GM23338 (cell line): ENCODE measurements at regions not wholly inside any gene's neighbourhood (a gene's known extent, or its start where the extent isn't known, plus 50 kb on each side); places are given as distances from the start of the nearest gene placed in this dataset.
A peak's percentile ranks its signal among the peaks of the same experiment; 100 is the strongest.

Experiments
- ATAC-seq: fragments of 200-7000 bp; cut with Tn5 transposase; 3 replicates; pipeline ENCODE4 v1.9.1; 2020
- DNase-seq: peaks from one replicate; pipeline ENCODE4 v3.0.0-alpha.2; 2015; ENCODE audit warnings: low spot score
- H2AFZ ChIP-seq: fragments of 200-600 bp; sonication (generic); 2 replicates; pipeline ENCODE4 v1.8.0; 2016; ENCODE audit warnings: antibody characterized with exemption, mild to moderate bottlenecking, moderate library complexity
- H3F3A ChIP-seq: fragments of 200-600 bp; sonication (generic); replicated peaks from 2 replicates; pipeline ENCODE4 v1.8.0; 2017; ENCODE audit warnings: antibody characterized with exemption, mixed run types, low read depth
- H3K27ac ChIP-seq: fragments of 200-600 bp; sonication (generic); 2 replicates; pipeline ENCODE4 v1.6.1; 2016; ENCODE audit warnings: low read depth
- H3K27me3 ChIP-seq: fragments of 200-600 bp; sonication (generic); 2 replicates; pipeline ENCODE4 v1.8.0; 2016; ENCODE audit warnings: mild to moderate bottlenecking, mixed run types, moderate library complexity; ENCODE audit not compliant: insufficient read depth
- H3K36me3 ChIP-seq: fragments of 200-600 bp; sonication (generic); 2 replicates; pipeline ENCODE4 v1.8.0; 2016; ENCODE audit warnings: mild to moderate bottlenecking; ENCODE audit not compliant: insufficient read depth
- H3K4me1 ChIP-seq: fragments of 200-600 bp; sonication (generic); 2 replicates; pipeline ENCODE4 v1.8.0; 2016; ENCODE audit warnings: mild to moderate bottlenecking, moderate library complexity; ENCODE audit not compliant: insufficient read depth
- H3K4me2 ChIP-seq: fragments of 200-600 bp; sonication (generic); 2 replicates; pipeline ENCODE4 v1.7.1; 2017; ENCODE audit warnings: mixed run types
- H3K4me3 ChIP-seq: fragments of 200-600 bp; sonication (generic); 2 replicates; pipeline ENCODE4 v1.6.1; 2016; ENCODE audit warnings: mixed run types
- H3K79me2 ChIP-seq: fragments of 200-600 bp; sonication (generic); replicated peaks from 2 replicates; pipeline ENCODE4 v1.8.0; 2017; ENCODE audit warnings: mild to moderate bottlenecking; ENCODE audit not compliant: insufficient read depth
- H3K9me2 ChIP-seq: fragments of 200-600 bp; sonication (generic); 2 replicates; pipeline ENCODE4 v1.8.0; 2017; ENCODE audit not compliant: insufficient read depth
- H4K20me1 ChIP-seq: fragments of 200-600 bp; sonication (generic); replicated peaks from 2 replicates; pipeline ENCODE4 v1.8.0; 2017; ENCODE audit warnings: mild to moderate bottlenecking; ENCODE audit not compliant: insufficient read depth
- H3K27ac Mint-ChIP-seq: 2 replicates; pipeline ENCODE4 v1.8.0; 2020; ENCODE audit warnings: inconsistent platforms, mild to moderate bottlenecking, moderate library complexity, mixed read lengths
- H3K27me3 Mint-ChIP-seq: 3 replicates; pipeline ENCODE4 v1.8.0; 2022; ENCODE audit warnings: low read depth, mild to moderate bottlenecking, moderate library complexity, mixed read lengths, inconsistent platforms; ENCODE audit not compliant: insufficient read depth, poor library complexity
- H3K36me3 Mint-ChIP-seq: 3 replicates; pipeline ENCODE4 v1.8.0; 2021; ENCODE audit warnings: low read depth, mild to moderate bottlenecking, inconsistent platforms, moderate library complexity, mixed read lengths
- H3K4me1 Mint-ChIP-seq: 3 replicates; pipeline ENCODE4 v1.8.0; 2020; ENCODE audit warnings: mild to moderate bottlenecking, inconsistent platforms, mixed read lengths
- H3K4me3 Mint-ChIP-seq: 3 replicates; pipeline ENCODE4 v1.8.0; 2021; ENCODE audit warnings: moderate library complexity, mild to moderate bottlenecking, inconsistent platforms, mixed read lengths
- H3K9me3 Mint-ChIP-seq: 3 replicates; pipeline ENCODE4 v1.8.0; 2020; ENCODE audit warnings: moderate library complexity, mild to moderate bottlenecking, inconsistent platforms, mixed read lengths
- CREB1 ChIP-seq: fragments of 250-450 bp; sonication (Bioruptor Pico); IDR thresholded peaks from 2 replicates; pipeline ENCODE4 v1.5.0; 2020; ENCODE audit warnings: low read depth, mild to moderate bottlenecking, moderate library complexity
- EZH2 ChIP-seq: fragments of 200-600 bp; sonication (generic); IDR thresholded peaks from one replicate; pipeline ENCODE4 v1.8.0; 2017; ENCODE audit warnings: antibody characterized with exemption, mild to moderate bottlenecking, low read depth; ENCODE audit not compliant: unreplicated experiment
- EZH2phosphoT487 ChIP-seq: fragments of 200-600 bp; sonication (generic); IDR thresholded peaks from one replicate; pipeline ENCODE4 v1.8.1; 2018; ENCODE audit warnings: antibody characterized with exemption; ENCODE audit not compliant: unreplicated experiment
- NANOG ChIP-seq: IDR thresholded peaks from 2 replicates; pipeline ENCODE4 v1.6.1; 2016; ENCODE audit warnings: antibody characterized with exemption, borderline replicate concordance
- STAT1 ChIP-seq: IDR thresholded peaks from one replicate; pipeline ENCODE4 v1.6.1; 2016; ENCODE audit warnings: antibody characterized with exemption; ENCODE audit not compliant: unreplicated experiment
- ZNF114 ChIP-seq: fragments of 250-450 bp; sonication (Bioruptor Pico); IDR thresholded peaks from 2 replicates; pipeline ENCODE4 v1.5.0; 2020; ENCODE audit warnings: mild to moderate bottlenecking, moderate library complexity
- ZNF331 ChIP-seq: fragments of 250-450 bp; sonication (Bioruptor Pico); IDR thresholded peaks from 2 replicates; pipeline ENCODE4 v1.5.0; 2020; ENCODE audit warnings: low read depth, mild to moderate bottlenecking, moderate library complexity
- TF ChIP-seq, protein P1 (sequence below), 2 experiments: fragments of 200-600 bp in 1 of 2; sonication (generic) in 1 of 2; conservative IDR thresholded peaks; 2 replicates each; pipeline versions ENCODE4 v1.5.1 to v1.6.1; 2016 to 2017; ENCODE audit warnings: antibody characterized with exemption in 2 of 2, low read depth in 2 of 2, mild to moderate bottlenecking in 2 of 2, moderate library complexity in 1 of 2
- TF ChIP-seq, protein P2 (sequence below): IDR thresholded peaks from 2 replicates; pipeline ENCODE4 v1.6.1; 2016; ENCODE audit warnings: antibody characterized with exemption
- TF ChIP-seq, protein P3 (sequence below): IDR thresholded peaks from one replicate; pipeline ENCODE4 v1.6.1; 2018; ENCODE audit warnings: antibody characterized with exemption; ENCODE audit not compliant: unreplicated experiment

- Mint-ChIP-seq H3K9me3 (no peaks in the 10 kb centered on the region), H3K36me3 (no peaks in the 10 kb centered on the region), H3K4me3 (no peak overlapping the region), H3K27me3 (no peaks in the 10 kb centered on the region), H3K4me1 (no peaks in the 10 kb centered on the region; the same call in 2 of the 3 replicates), H3K27ac (no peak overlapping the region)
- ATAC-seq = no peak
- Histone ChIP-seq H3K4me2 (no peak overlapping the region), H3K27ac (no peak overlapping the region), H3K4me3 (no peak overlapping the region), H3K79me2 (no peaks in the 10 kb centered on the region), H3K9me2 (0 out of 2 replicates have a peak, but pooled peaks cover 4% of the 10 kb centered on the region), H3K36me3 (no peaks in the 10 kb centered on the region), H4K20me1 (no peaks in the 10 kb centered on the region), H3F3A (no peaks in the 10 kb centered on the region), H3K4me1 (no peaks in the 10 kb centered on the region), H2AFZ (no peak overlapping the region), H3K27me3 (no peaks in the 10 kb centered on the region)
- no peak for DNase-seq
- no peak for TF ChIP-seq EZH2phosphoT487
- TF ChIP-seq STAT1 = no peak
- TF ChIP-seq, protein P1, sequence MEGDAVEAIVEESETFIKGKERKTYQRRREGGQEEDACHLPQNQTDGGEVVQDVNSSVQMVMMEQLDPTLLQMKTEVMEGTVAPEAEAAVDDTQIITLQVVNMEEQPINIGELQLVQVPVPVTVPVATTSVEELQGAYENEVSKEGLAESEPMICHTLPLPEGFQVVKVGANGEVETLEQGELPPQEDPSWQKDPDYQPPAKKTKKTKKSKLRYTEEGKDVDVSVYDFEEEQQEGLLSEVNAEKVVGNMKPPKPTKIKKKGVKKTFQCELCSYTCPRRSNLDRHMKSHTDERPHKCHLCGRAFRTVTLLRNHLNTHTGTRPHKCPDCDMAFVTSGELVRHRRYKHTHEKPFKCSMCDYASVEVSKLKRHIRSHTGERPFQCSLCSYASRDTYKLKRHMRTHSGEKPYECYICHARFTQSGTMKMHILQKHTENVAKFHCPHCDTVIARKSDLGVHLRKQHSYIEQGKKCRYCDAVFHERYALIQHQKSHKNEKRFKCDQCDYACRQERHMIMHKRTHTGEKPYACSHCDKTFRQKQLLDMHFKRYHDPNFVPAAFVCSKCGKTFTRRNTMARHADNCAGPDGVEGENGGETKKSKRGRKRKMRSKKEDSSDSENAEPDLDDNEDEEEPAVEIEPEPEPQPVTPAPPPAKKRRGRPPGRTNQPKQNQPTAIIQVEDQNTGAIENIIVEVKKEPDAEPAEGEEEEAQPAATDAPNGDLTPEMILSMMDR (conservative IDR thresholded peaks at IDR 0.05; ENCODE audit: low read depth in 2 of 2) = no peak
- TF ChIP-seq ZNF331 (CRISPR knock-in tag) = no peak
- no peak for TF ChIP-seq NANOG
- TF ChIP-seq, protein P2, sequence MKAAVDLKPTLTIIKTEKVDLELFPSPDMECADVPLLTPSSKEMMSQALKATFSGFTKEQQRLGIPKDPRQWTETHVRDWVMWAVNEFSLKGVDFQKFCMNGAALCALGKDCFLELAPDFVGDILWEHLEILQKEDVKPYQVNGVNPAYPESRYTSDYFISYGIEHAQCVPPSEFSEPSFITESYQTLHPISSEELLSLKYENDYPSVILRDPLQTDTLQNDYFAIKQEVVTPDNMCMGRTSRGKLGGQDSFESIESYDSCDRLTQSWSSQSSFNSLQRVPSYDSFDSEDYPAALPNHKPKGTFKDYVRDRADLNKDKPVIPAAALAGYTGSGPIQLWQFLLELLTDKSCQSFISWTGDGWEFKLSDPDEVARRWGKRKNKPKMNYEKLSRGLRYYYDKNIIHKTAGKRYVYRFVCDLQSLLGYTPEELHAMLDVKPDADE = no peak
These were observed 180.4 kb downstream of the SUCNR1 start for GRCh38 chr3:152053866-152054265.

- no peak overlapping the region for H3K27ac Mint-ChIP-seq
- no peak for ATAC-seq
- TF ChIP-seq EZH2phosphoT487 (no peak), ZNF114 (no peak), EZH2 (no peak), CREB1 (CRISPR knock-in tag) (no peak)
- TF ChIP-seq, protein P2 = no peak
- TF ChIP-seq, protein P3, sequence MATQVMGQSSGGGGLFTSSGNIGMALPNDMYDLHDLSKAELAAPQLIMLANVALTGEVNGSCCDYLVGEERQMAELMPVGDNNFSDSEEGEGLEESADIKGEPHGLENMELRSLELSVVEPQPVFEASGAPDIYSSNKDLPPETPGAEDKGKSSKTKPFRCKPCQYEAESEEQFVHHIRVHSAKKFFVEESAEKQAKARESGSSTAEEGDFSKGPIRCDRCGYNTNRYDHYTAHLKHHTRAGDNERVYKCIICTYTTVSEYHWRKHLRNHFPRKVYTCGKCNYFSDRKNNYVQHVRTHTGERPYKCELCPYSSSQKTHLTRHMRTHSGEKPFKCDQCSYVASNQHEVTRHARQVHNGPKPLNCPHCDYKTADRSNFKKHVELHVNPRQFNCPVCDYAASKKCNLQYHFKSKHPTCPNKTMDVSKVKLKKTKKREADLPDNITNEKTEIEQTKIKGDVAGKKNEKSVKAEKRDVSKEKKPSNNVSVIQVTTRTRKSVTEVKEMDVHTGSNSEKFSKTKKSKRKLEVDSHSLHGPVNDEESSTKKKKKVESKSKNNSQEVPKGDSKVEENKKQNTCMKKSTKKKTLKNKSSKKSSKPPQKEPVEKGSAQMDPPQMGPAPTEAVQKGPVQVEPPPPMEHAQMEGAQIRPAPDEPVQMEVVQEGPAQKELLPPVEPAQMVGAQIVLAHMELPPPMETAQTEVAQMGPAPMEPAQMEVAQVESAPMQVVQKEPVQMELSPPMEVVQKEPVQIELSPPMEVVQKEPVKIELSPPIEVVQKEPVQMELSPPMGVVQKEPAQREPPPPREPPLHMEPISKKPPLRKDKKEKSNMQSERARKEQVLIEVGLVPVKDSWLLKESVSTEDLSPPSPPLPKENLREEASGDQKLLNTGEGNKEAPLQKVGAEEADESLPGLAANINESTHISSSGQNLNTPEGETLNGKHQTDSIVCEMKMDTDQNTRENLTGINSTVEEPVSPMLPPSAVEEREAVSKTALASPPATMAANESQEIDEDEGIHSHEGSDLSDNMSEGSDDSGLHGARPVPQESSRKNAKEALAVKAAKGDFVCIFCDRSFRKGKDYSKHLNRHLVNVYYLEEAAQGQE = no peak
- TF ChIP-seq, protein P1 (conservative IDR thresholded peaks at IDR 0.05; ENCODE audit: low read depth in 2 of 2) = no peak
These were observed 180.9 kb downstream of the SUCNR1 start for GRCh38 chr3:152054315-152054714.

More at GRCh38 chr3:152054315-152054714, 180.9 kb downstream of the SUCNR1 start:
- H3K27me3 Mint-ChIP-seq = no peaks in the 10 kb centered on the region
- H3F3A ChIP-seq = no peaks in the 10 kb centered on the region
- no peak overlapping the region for H3K4me3 ChIP-seq
- no peak overlapping the region for H3K4me2 ChIP-seq
- H3K4me1 Mint-ChIP-seq = no peaks in the 10 kb centered on the region; the same call in 2 of the 3 replicates
- H3K9me3 Mint-ChIP-seq = no peaks in the 10 kb centered on the region
- H3K27ac ChIP-seq = no peak overlapping the region
- no peaks in the 10 kb centered on the region for H3K4me1 ChIP-seq
- peak overlapping the region; percentile 39; the same call in 1 of the 2 replicates for H2AFZ ChIP-seq
- no peaks in the 10 kb centered on the region for H3K27me3 ChIP-seq
- H4K20me1 ChIP-seq = no peaks in the 10 kb centered on the region
- H3K4me3 Mint-ChIP-seq = no peak overlapping the region
- H3K9me2 ChIP-seq = 0 out of 2 replicates have a peak, but pooled peaks cover 4% of the 10 kb centered on the region
- no peaks in the 10 kb centered on the region for H3K36me3 Mint-ChIP-seq
- DNase-seq = no peak
- H3K79me2 ChIP-seq = no peaks in the 10 kb centered on the region
- H3K36me3 ChIP-seq = no peaks in the 10 kb centered on the region
